ENCODE measurements at regions not wholly inside any gene's neighbourhood (a gene's known extent, or its start where the extent isn't known, plus 50 kb on each side); places are given as distances from the start of the nearest gene placed in this dataset.

GRCh38 chr10:124343351-124344265 lies 75.1 kb downstream of the OAT start:
- WGBS (ENCODE audit: extremely low coverage, insufficient coverage, insufficient read length) = no CpG with 5 or more reads among the region's 14 CpGs

GRCh38 chr10:124342821-124343170 lies 75.9 kb downstream of the OAT start:
- H4K91ac ChIP-seq (ENCODE audit: low read depth, low read length) = no peak overlapping the region
- no peak overlapping the region for H4K8ac ChIP-seq (ENCODE audit: low read depth, low read length)
- no peak overlapping the region for H3K4me3 ChIP-seq (ENCODE audit: low read depth, low read length)
- no peak overlapping the region for H3K9ac ChIP-seq (ENCODE audit: low read length)
- no peaks in the 10 kb centered on the region for H3K79me2 ChIP-seq (ENCODE audit: control insufficient read depth, insufficient read depth, low read length, poor library complexity)
- H3K36me3 ChIP-seq (ENCODE audit: control insufficient read depth in 1 of 2, insufficient read depth in 2 of 2, low read length in 2 of 2) = no peaks in the 10 kb centered on the region
- no CpG with 5 or more reads among the region's 5 CpGs for WGBS (ENCODE audit: extremely low coverage, insufficient coverage, insufficient read length)
- H2BK120ac ChIP-seq (ENCODE audit: insufficient read depth, low read length, poor library complexity) = no peak overlapping the region
- no peak overlapping the region for H3K4me2 ChIP-seq (ENCODE audit: low read length)
- H4K12ac ChIP-seq (ENCODE audit: low read depth, low read length) = no peak overlapping the region
- H2AFZ ChIP-seq (ENCODE audit: insufficient read depth, low read length, poor library complexity) = no peak overlapping the region
- H3K4ac ChIP-seq (ENCODE audit: low read depth, low read length) = no peak overlapping the region
- no peaks in the 10 kb centered on the region for H3K4me1 ChIP-seq (ENCODE audit: control insufficient read depth in 1 of 2, insufficient read depth in 2 of 2, low read length in 2 of 2)
- H3K79me1 ChIP-seq (ENCODE audit: low read length) = no peaks in the 10 kb centered on the region
- no peak overlapping the region for H3K18ac ChIP-seq (ENCODE audit: low read length)
- H3K27ac ChIP-seq (ENCODE audit: low read depth, low read length) = no peak overlapping the region
- H2BK12ac ChIP-seq (ENCODE audit: low read length) = no peak overlapping the region
- H3K23ac ChIP-seq (ENCODE audit: low read length) = no peak overlapping the region
- no peak for DNase-seq
- H3K9me3 ChIP-seq (ENCODE audit: insufficient read depth, low read depth, low read length) = peaks cover 5% of the 10 kb centered on the region
- no peak overlapping the region for H2BK5ac ChIP-seq (ENCODE audit: low read depth, low read length, poor library complexity)
- H3K27me3 ChIP-seq (ENCODE audit: insufficient read depth, low read length) = no peaks in the 10 kb centered on the region
- no peak overlapping the region for H2AK5ac ChIP-seq (ENCODE audit: low read length)
- no peak overlapping the region for H3K14ac ChIP-seq (ENCODE audit: low read length)

More at GRCh38 chr10:124343351-124344265, 75.1 kb downstream of the OAT start:
- H4K8ac ChIP-seq (ENCODE audit: low read depth, low read length) = no peak overlapping the region
- H3K79me2 ChIP-seq (ENCODE audit: control insufficient read depth, insufficient read depth, low read length, poor library complexity) = no peaks in the 10 kb centered on the region
- H3K27ac ChIP-seq (ENCODE audit: low read depth, low read length) = no peak overlapping the region
- H2AK5ac ChIP-seq (ENCODE audit: low read length) = no peak overlapping the region
- no peak overlapping the region for H3K18ac ChIP-seq (ENCODE audit: low read length)
- H3K79me1 ChIP-seq (ENCODE audit: low read length) = no peaks in the 10 kb centered on the region
- H2BK12ac ChIP-seq (ENCODE audit: low read length) = no peak overlapping the region
- no peak overlapping the region for H2BK120ac ChIP-seq (ENCODE audit: insufficient read depth, low read length, poor library complexity)
- H4K91ac ChIP-seq (ENCODE audit: low read depth, low read length) = no peak overlapping the region
- H3K9ac ChIP-seq (ENCODE audit: low read length) = no peak overlapping the region
- no peak overlapping the region for H3K4me2 ChIP-seq (ENCODE audit: low read length)
- no peak overlapping the region for H2AFZ ChIP-seq (ENCODE audit: insufficient read depth, low read length, poor library complexity)
- peaks cover 6% of the 10 kb centered on the region for H3K9me3 ChIP-seq (ENCODE audit: insufficient read depth, low read depth, low read length)
- H3K23ac ChIP-seq (ENCODE audit: low read length) = no peak overlapping the region
- H3K4ac ChIP-seq (ENCODE audit: low read depth, low read length) = no peak overlapping the region
- H3K36me3 ChIP-seq (ENCODE audit: control insufficient read depth in 1 of 2, insufficient read depth in 2 of 2, low read length in 2 of 2) = no peaks in the 10 kb centered on the region
- H3K4me1 ChIP-seq (ENCODE audit: control insufficient read depth in 1 of 2, insufficient read depth in 2 of 2, low read length in 2 of 2) = no peaks in the 10 kb centered on the region
- no peak overlapping the region for H4K12ac ChIP-seq (ENCODE audit: low read depth, low read length)
- no peak overlapping the region for H3K14ac ChIP-seq (ENCODE audit: low read length)
- H3K4me3 ChIP-seq (ENCODE audit: low read depth, low read length) = no peak overlapping the region
- H2BK5ac ChIP-seq (ENCODE audit: low read depth, low read length, poor library complexity) = no peak overlapping the region
- H3K27me3 ChIP-seq (ENCODE audit: insufficient read depth, low read length) = no peaks in the 10 kb centered on the region
- DNase-seq = no peak

GRCh38 chr10:124342136-124342820 lies 76.4 kb downstream of the OAT start:
- Histone ChIP-seq H3K4me3 (ENCODE audit: low read depth, low read length) (no peak overlapping the region), H3K36me3 (ENCODE audit: control insufficient read depth in 1 of 2, insufficient read depth in 2 of 2, low read length in 2 of 2) (no peaks in the 10 kb centered on the region), H3K18ac (ENCODE audit: low read length) (no peak overlapping the region), H2BK120ac (ENCODE audit: insufficient read depth, low read length, poor library complexity) (no peak overlapping the region), H3K27ac (ENCODE audit: low read depth, low read length) (no peak overlapping the region), H3K79me1 (ENCODE audit: low read length) (no peaks in the 10 kb centered on the region), H2AFZ (ENCODE audit: insufficient read depth, low read length, poor library complexity) (no peak overlapping the region), H3K27me3 (ENCODE audit: insufficient read depth, low read length) (no peaks in the 10 kb centered on the region), H3K4ac (ENCODE audit: low read depth, low read length) (no peak overlapping the region), H4K12ac (ENCODE audit: low read depth, low read length) (no peak overlapping the region), H3K4me2 (ENCODE audit: low read length) (no peak overlapping the region), H2BK5ac (ENCODE audit: low read depth, low read length, poor library complexity) (no peak overlapping the region), H3K9me3 (ENCODE audit: insufficient read depth, low read depth, low read length) (peaks cover 4% of the 10 kb centered on the region), H4K8ac (ENCODE audit: low read depth, low read length) (no peak overlapping the region), H3K9ac (ENCODE audit: low read length) (no peak overlapping the region), H3K4me1 (ENCODE audit: control insufficient read depth in 1 of 2, insufficient read depth in 2 of 2, low read length in 2 of 2) (no peaks in the 10 kb centered on the region), H4K91ac (ENCODE audit: low read depth, low read length) (no peak overlapping the region), H2AK5ac (ENCODE audit: low read length) (no peak overlapping the region), H2BK12ac (ENCODE audit: low read length) (no peak overlapping the region), H3K23ac (ENCODE audit: low read length) (no peak overlapping the region), H3K14ac (ENCODE audit: low read length) (no peak overlapping the region), H3K79me2 (ENCODE audit: control insufficient read depth, insufficient read depth, low read length, poor library complexity) (no peaks in the 10 kb centered on the region)
- WGBS (ENCODE audit: extremely low coverage, insufficient coverage, insufficient read length) = no CpG with 5 or more reads among the region's 15 CpGs
- DNase-seq = peak in 1 of 2 donors; percentile 47

- Histone ChIP-seq H4K8ac (ENCODE audit: low read depth, low read length) (no peak overlapping the region), H3K36me3 (ENCODE audit: control insufficient read depth in 1 of 2, insufficient read depth in 2 of 2, low read length in 2 of 2) (no peaks in the 10 kb centered on the region), H3K4ac (ENCODE audit: low read depth, low read length) (no peak overlapping the region), H3K18ac (ENCODE audit: low read length) (no peak overlapping the region), H3K9ac (ENCODE audit: low read length) (no peak overlapping the region), H3K9me3 (ENCODE audit: insufficient read depth, low read depth, low read length) (peaks cover 4% of the 10 kb centered on the region), H3K23ac (ENCODE audit: low read length) (no peak overlapping the region), H2BK12ac (ENCODE audit: low read length) (no peak overlapping the region), H4K91ac (ENCODE audit: low read depth, low read length) (no peak overlapping the region), H3K79me1 (ENCODE audit: low read length) (no peaks in the 10 kb centered on the region), H3K79me2 (ENCODE audit: control insufficient read depth, insufficient read depth, low read length, poor library complexity) (no peaks in the 10 kb centered on the region), H3K4me2 (ENCODE audit: low read length) (no peak overlapping the region), H2AFZ (ENCODE audit: insufficient read depth, low read length, poor library complexity) (no peak overlapping the region), H3K27ac (ENCODE audit: low read depth, low read length) (no peak overlapping the region), H3K4me1 (ENCODE audit: control insufficient read depth in 1 of 2, insufficient read depth in 2 of 2, low read length in 2 of 2) (no peaks in the 10 kb centered on the region), H3K14ac (ENCODE audit: low read length) (no peak overlapping the region), H2BK5ac (ENCODE audit: low read depth, low read length, poor library complexity) (no peak overlapping the region), H4K12ac (ENCODE audit: low read depth, low read length) (no peak overlapping the region), H2BK120ac (ENCODE audit: insufficient read depth, low read length, poor library complexity) (no peak overlapping the region), H3K27me3 (ENCODE audit: insufficient read depth, low read length) (no peaks in the 10 kb centered on the region), H2AK5ac (ENCODE audit: low read length) (no peak overlapping the region), H3K4me3 (ENCODE audit: low read depth, low read length) (no peak overlapping the region)
- no CpG with 5 or more reads among the region's 3 CpGs for WGBS (ENCODE audit: extremely low coverage, insufficient coverage, insufficient read length)
- DNase-seq = no peak
These were observed 77.0 kb downstream of the OAT start for GRCh38 chr10:124341768-124342135.
